GM04504 (cell line): ENCODE measurements at regions not wholly inside any gene's neighbourhood (a gene's known extent, or its start where the extent isn't known, plus 50 kb on each side); places are given as distances from the start of the nearest gene placed in this dataset.

Source experiments
- DNase-seq: peaks from one replicate; pipeline ENCODE4 v3.0.0-alpha.2; 2012; ENCODE audit warnings: low read depth

DNA sequence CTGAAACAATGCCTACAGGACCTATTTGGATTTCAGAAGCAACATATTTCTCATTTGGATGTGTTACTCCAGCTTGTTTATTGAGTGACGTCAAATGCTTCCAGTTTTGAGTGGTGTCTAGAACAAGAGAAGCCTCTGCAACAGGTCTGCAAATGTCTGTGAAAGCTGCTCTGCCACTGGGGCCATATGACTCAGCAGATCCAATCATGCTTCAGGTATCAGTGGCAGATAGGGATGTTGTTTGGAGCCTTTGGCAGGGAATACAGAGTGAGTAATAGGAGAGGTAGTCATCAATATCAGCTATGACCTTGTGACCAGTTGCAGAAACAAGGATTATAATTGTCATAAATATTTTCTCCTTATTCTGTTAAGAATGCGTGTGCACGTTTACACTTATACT is 141.1 kb upstream of the ZXDA start:
- no peak for DNase-seq

GRCh38 chrX:58044130-58044529 is 133.9 kb upstream of the ZXDA start:
- DNase-seq, result no peak

GRCh38 chrX:58025979-58026378 is 115.7 kb upstream of the ZXDA start:
- DNase-seq, result peak; percentile 8

GRCh38 chrX:57985951-57986350 is 75.7 kb upstream of the ZXDA start:
- no peak for DNase-seq

DNA sequence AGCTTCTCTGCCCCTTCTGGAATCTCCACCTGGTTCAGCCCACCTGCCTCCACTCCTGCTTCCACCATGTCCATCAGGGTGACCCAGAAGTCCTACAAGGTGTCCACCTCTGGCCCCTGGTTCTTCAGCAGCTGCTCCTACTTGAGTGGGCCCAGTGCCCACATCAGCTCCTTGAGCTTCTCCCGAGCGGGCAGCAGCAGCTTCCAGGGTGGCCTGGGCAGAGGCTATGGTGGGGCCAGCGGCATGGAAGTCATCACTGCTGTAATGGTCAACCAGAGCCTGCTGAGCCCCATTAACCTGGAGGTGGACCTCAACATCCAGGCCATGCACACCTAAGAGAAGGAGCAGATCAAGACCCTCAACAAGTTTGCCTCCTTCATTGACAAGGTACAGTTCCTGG is 74.4 kb upstream of the ZXDA start:
- DNase-seq, result no peak

DNA sequence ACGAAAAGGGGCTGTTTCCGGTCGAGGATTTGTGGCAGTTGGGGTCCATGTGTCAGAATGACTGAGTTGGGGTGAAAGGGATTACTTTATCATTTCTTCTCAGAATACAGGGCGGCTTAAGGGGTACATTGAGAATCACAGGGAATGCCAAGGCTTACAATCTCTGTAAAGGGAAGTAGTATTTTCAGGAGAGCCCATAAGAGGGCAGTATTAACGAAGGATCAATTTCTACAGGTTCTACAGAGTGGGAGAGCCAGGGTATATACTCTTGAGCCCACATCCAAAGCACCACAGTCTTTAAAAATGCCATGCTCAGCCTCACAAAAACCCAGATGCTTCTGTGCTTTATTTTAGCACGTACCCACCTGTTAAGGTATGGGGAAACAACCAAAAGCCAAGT is 67.7 kb upstream of the ZXDA start:
- no peak for DNase-seq

DNA sequence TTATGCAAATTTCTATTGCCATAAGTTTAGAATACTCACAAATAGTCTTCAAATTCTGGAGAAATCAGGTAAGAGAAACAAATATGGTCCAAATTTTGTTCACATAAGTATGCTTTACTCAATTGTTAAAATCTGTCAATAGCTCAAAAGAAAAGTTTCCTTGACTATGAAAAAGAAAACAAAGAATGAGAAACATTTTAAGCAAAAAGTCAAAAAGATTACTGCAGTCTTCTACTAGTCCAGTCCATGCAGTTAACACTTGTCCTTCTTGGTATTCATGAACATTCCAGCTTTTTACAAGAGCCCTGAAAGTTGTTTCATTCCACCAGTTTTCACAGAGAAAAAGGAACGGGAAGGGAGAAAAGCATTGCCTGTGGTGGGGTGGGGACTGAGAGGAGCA is 54.7 kb upstream of the ZXDA start:
- no peak for DNase-seq
